Suppressor macrophage (primary cell): ENCODE measurements at regions not wholly inside any gene's neighbourhood (a gene's known extent, or its start where the extent isn't known, plus 50 kb on each side); places are given as distances from the start of the nearest gene placed in this dataset.

Source experiments
- DNase-seq, 4 experiments: peaks; one replicate each; pipeline ENCODE4 v3.0.0-alpha.2; 2020 to 2022

DNA sequence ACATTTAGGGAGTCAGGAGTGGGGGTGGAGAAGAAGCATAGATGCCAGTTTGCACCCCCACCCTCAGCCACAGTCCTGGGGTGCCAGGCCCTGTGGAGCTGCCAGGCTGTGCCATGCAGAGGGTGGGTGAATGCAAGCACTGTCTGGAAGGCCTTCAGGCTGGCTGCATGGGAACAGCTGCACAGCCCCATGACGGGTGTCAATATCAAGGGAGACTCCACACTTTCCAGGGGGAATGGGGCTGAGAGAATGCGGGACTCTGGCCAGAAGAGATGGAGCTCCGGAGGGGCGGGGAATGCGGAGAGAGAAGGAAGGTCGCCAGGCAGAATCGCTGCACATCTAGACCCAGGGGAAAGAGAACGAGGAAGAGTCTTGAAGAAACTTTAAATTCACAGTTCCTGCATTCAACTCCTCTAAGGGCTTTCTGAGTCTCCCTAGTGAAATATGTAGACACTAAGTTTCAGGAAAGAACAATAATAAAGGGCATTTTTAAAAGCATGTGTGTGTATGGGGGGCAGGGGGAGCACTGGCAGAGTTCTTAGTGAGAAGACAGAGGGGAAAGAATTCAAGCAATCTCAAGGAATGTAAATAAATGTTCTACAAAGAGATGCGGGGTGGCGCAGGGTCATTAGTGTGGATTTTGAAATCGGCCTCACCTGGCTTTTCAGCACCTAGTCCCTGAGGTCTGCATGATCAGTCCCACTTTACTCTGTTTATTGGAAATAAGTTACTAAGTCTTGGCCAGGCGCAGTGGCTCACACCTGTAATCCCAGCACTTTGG, 59.1 kb downstream of the BOD1 start:
- no peak for DNase-seq

GRCh38 chr5:173556142-173557028, 60.1 kb downstream of the BOD1 start:
- no peak for DNase-seq

- no peak for DNase-seq
Measured at GRCh38 chr5:173554989-173555705, 61.3 kb downstream of the BOD1 start.

GRCh38 chr5:173554038-173554955, 62.2 kb downstream of the BOD1 start:
- DNase-seq, result no peak

DNA sequence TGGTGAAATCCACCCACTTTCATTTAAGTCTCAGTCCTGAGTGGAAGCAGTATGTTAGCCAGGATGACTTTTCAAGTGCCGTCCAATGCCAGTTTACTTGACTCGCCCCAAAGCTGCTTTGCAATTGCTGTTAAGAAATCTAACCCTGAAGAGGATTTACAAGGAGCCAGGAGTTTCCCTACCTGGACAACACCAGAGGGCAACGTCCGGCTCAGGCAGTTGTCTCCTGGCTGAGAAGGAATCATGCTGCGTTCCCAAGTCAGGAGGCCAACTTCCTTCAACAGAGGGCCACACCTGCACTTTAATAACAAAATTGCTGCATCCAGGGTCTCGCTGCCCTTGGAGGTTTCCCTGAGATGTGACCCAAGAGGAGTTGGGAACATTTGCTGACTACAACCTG, 65.8 kb downstream of the BOD1 start:
- DNase-seq, result no peak

DNA sequence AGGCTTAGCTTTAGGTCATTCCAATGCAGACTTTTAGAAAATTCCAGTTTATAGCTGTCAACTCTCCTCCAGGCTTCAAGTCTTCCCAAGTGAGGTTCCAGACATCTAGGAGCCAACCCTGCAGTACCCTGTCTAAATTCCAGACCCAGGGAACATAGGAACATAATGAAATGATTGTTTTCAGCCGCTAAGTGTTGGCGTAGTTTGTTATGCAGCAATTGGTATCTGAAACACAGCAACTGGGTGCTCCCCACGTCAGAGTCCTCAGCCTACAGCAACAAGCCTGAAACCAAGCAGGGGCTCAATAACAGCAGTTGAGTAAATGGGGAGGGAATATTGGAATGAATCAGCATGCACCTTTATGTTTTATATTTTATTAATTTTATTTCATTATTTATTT, 66.8 kb downstream of the BOD1 start:
- DNase-seq, result no peak

- no peak for DNase-seq
Measured at GRCh38 chr5:173547579-173547978, 68.9 kb downstream of the BOD1 start.

GRCh38 chr5:173542964-173543363, 73.5 kb downstream of the BOD1 start:
- DNase-seq, result no peak

DNA sequence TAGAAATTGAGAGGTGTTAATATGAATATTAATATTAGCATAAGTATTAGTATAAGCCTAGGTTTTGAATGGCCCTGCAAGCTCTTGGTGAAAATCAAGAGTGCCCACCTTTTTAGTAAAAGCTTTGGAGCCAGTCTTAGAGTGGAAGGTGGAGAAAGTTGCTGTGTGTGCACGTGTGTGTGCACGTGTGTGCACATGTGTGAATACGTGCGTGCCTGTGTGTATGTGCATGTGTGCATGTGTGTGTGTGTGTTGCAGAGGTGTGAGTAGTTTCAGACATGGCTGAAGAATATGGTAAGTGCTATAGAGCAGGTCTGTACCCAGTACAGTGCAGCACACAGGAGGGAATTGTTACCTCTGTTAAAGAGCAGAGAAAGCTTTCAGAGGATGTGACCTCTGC, 74.3 kb downstream of the BOD1 start:
- no peak for DNase-seq

GRCh38 chr5:173538654-173539053, 77.8 kb downstream of the BOD1 start:
- DNase-seq, result no peak

- DNase-seq, result no peak
Measured at GRCh38 chr5:173538018-173538417, 78.4 kb downstream of the BOD1 start.

DNA sequence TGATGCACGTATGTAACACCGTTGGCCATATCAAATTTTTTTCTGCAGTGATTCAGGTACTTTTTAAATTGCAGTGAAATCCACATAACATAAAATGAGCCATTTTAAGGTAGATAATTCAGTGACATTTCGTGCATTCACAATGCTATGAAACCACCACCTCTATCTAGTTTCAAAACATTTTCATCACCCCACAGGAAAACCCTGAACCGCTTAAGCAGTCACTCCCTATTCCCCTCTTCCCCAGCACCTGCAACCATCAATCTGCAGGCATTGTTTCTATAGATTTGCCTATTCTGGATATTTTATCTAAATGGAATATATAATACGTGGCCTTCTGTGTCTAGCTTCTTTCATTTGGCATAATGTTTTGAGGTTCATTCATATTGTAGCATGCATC, 79.2 kb downstream of the BOD1 start:
- DNase-seq, result no peak

GRCh38 chr5:173535976-173536639, 80.3 kb downstream of the BOD1 start:
- DNase-seq, result no peak

DNA sequence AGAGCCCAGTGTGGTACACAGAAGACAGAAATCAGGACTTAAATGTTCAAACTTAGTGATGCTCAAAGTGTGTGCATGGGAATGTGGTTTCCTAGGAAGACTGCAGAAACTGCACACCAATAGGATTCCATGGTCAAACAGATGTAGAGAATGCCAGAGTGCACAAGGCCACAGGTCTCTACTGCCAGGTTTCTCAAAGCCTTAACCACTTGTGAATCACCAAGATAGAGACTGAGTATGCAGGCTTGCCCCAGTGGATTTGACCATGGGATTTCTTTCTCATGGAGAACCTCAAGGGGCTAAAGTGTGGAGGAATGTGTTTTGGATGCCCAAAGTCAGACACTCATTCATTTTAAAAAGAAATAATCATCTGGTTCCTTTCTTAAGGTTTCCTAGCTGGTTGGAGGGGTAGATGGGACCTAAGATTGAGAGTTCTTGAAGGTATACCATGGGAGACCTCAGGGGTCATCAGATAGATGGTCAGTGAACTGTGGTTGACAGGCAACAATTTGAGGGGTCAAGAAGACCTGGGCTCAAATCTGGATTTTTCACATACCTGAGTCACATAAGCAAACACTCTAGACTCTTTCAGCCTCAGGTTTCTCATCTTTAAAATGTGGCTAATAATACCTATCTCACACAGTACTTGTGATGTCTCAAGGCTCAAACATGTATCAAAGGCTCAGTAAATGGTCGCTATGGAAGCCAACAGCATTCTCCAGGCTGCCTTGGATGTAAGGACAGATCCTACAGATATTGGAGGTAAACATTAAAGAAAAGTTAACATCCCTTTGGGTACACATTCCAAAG, 81.1 kb downstream of the BOD1 start:
- no peak for DNase-seq

DNA sequence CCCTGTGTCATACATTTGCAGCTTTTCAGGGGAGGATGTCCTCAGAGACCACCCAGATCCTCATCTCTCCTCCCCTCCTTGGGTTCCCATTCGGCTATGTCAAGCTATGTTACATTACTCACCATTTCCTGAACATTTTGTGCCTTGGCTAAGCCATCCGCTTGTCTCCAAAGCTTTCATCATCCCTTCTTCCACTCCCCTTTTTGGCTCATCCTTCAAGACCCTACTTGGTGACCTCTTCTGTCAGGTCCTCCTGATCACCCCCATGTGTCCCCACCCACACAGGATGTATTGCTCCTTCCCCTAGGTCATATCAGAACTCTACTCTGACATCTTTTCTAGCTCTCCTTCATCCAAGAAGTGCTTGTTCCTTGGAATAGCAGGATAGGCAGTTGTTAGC, 81.8 kb downstream of the BOD1 start:
- DNase-seq, result no peak

DNA sequence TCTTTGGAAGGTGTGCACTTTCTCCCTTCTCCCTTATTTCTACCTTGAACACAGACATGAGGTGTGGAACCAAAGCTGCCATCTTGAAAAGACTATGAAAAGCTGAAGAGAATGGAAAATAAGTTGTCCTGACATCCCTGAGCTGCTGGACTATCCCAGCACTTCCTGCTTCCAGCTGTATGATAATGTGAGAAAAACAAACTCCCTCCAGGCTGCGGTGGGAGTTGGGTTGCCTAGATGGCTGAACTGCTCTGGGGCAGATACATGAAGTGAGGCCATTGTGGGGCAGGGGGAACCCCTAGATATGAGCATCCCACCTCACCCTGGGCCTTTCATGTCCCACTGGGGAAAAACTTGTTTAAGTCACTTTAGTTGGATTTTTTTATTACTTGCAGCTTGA, 82.4 kb downstream of the BOD1 start:
- no peak for DNase-seq

DNA sequence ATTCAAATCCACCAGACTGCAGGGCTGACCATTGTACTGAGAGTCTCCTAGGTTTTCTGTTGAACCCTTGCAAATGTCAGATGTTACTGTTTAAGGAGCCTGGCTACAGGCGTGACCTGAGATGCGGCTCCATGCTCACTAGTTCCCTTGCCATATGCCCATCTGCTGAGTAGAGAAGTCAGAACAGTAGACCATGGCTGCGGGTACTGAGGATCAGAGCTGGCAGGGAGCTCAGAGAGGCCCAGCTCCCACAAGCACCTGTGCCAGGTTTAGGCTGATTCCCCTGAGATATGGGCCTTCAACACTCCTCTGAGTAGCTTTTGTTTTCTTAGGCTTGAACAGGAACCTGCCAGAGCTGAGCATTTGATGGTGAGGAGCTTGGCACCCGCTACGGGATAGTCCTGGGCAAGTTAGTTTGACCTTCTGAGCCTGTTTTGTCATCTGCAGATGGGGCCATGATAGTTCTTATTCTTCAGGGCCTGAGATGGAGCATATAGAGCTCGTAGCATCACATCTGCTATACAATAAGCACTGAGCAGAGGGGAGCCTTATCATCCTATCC, 83.7 kb downstream of the BOD1 start:
- no peak for DNase-seq

- no peak for DNase-seq
Measured at GRCh38 chr5:173531863-173532262, 84.6 kb downstream of the BOD1 start.

- DNase-seq, result peak in 3 of 4 experiments; percentile 2 to 13 (median 8)
Measured at GRCh38 chr5:173530547-173530946, 85.9 kb downstream of the BOD1 start.

- no peak for DNase-seq
Measured at GRCh38 chr5:173529861-173530260, 86.6 kb downstream of the BOD1 start.
